ENCODE measurements at regions not wholly inside any gene's neighbourhood (a gene's known extent, or its start where the extent isn't known, plus 50 kb on each side); places are given as distances from the start of the nearest gene placed in this dataset.
"Not testable (repeated sequence)": the region's sequence is repeated elsewhere in the genome, so short reads cannot be mapped to it uniquely, and the experiment has no call there.

- H3K9me3 Mint-ChIP-seq = peaks cover 4% of the 10 kb centered on the region
- no peaks in the 10 kb centered on the region for H3K27me3 Mint-ChIP-seq (ENCODE audit: low read depth)
- H3K36me3 Mint-ChIP-seq (ENCODE audit: low read depth) = no peaks in the 10 kb centered on the region
- H3K4me3 Mint-ChIP-seq = no peak overlapping the region
- TF ChIP-seq CTCF (conservative IDR thresholded peaks at IDR 0.05) = no peak
- H3K4me1 Mint-ChIP-seq = no peaks in the 10 kb centered on the region
- no peak for DNase-seq (ENCODE audit: low read depth, low spot score)
- no peak overlapping the region for H3K27ac Mint-ChIP-seq (ENCODE audit: unreplicated experiment)
Observed at GRCh38 chr5:111820072-111820471, 63.1 kb upstream of the NREP start.

GRCh38 chr5:111819028-111819427 is 62.0 kb upstream of the NREP start:
- H3K27me3 Mint-ChIP-seq (ENCODE audit: low read depth); H3K27ac Mint-ChIP-seq (ENCODE audit: unreplicated experiment); H3K36me3 Mint-ChIP-seq (ENCODE audit: low read depth); DNase-seq (ENCODE audit: low read depth, low spot score); H3K9me3 Mint-ChIP-seq; H3K4me1 Mint-ChIP-seq; H3K4me3 Mint-ChIP-seq: not testable (repeated sequence)

GRCh38 chr5:111813537-111813936 is 56.5 kb upstream of the NREP start:
- no peak for DNase-seq (ENCODE audit: low read depth, low spot score)
- Mint-ChIP-seq H3K27ac (ENCODE audit: unreplicated experiment) (no peak overlapping the region), H3K4me1 (no peaks in the 10 kb centered on the region), H3K27me3 (ENCODE audit: low read depth) (no peaks in the 10 kb centered on the region), H3K9me3 (no peaks in the 10 kb centered on the region), H3K4me3 (no peak overlapping the region), H3K36me3 (ENCODE audit: low read depth) (no peaks in the 10 kb centered on the region)
- no peak for TF ChIP-seq CTCF (conservative IDR thresholded peaks at IDR 0.05)

GRCh38 chr5:111810112-111810511 is 53.1 kb upstream of the NREP start:
- Mint-ChIP-seq H3K27ac (ENCODE audit: unreplicated experiment) (no peak overlapping the region), H3K36me3 (ENCODE audit: low read depth) (no peaks in the 10 kb centered on the region), H3K4me3 (no peak overlapping the region), H3K4me1 (no peaks in the 10 kb centered on the region), H3K9me3 (no peaks in the 10 kb centered on the region), H3K27me3 (ENCODE audit: low read depth) (no peaks in the 10 kb centered on the region)
- TF ChIP-seq CTCF (conservative IDR thresholded peaks at IDR 0.05) = no peak
- DNase-seq (ENCODE audit: low read depth, low spot score) = no peak
